ENCODE measurements at regions not wholly inside any gene's neighbourhood (a gene's known extent, or its start where the extent isn't known, plus 50 kb on each side); places are given as distances from the start of the nearest gene placed in this dataset.

DNA sequence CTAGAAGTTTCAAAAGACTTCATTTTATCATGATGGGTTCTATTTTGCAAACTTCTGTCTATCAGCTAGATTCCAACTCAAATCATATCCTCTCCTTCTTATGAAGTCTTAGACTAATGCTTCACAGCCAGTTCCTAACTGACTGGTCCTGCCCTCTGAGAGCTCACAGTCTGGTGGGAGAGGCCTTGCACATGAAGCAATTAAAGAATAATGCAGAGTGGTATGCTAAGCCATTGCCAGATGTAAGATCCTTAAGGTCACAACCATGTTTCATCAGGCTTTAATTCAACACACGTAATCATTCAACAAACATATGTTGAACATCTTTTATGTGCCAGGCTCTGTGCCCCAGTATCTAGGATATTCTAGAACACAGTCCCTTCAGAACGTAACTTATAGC lies 125.8 kb upstream of the TMPO start:
- Histone ChIP-seq H3K79me1 (ENCODE audit: insufficient read depth, low read depth, low read length, poor library complexity, severe bottlenecking) (no peaks in the 10 kb centered on the region), H2BK20ac (ENCODE audit: low read depth, low read length, poor library complexity, severe bottlenecking) (no peak overlapping the region), H3T11ph (ENCODE audit: low read length) (no peak overlapping the region), H2AK5ac (ENCODE audit: insufficient read length, low read length) (no peak overlapping the region), H3K27me3 (ENCODE audit: insufficient read depth, low read length) (no peaks in the 10 kb centered on the region), H3K9me3 (ENCODE audit: control insufficient read depth, low read depth, low read length) (no peaks in the 10 kb centered on the region), H4K8ac (replicated peaks; ENCODE audit: insufficient read length, low read depth, low read length) (no peak overlapping the region), H3K23me2 (ENCODE audit: insufficient read length, low read depth, low read length, poor library complexity, severe bottlenecking) (no peaks in the 10 kb centered on the region), H3K14ac (ENCODE audit: insufficient read depth, low read length) (no peak overlapping the region), H3K56ac (ENCODE audit: insufficient read length, low read depth, low read length) (no peak overlapping the region), H2BK12ac (ENCODE audit: insufficient read length, low read depth, low read length) (no peak overlapping the region), H3K4me2 (ENCODE audit: insufficient read depth, insufficient read length, low read length) (no peak overlapping the region), H3K79me2 (ENCODE audit: insufficient read depth, low read length) (no peaks in the 10 kb centered on the region), H2AFZ (ENCODE audit: low read length) (no peak overlapping the region), H3K18ac (ENCODE audit: insufficient read length, low read depth, low read length) (no peak overlapping the region), H4K5ac (ENCODE audit: insufficient read length, low read depth, low read length) (no peak overlapping the region), H3K27ac (ENCODE audit: insufficient read length, low read depth, low read length) (no peak overlapping the region), H3K4me1 (ENCODE audit: insufficient read depth, low read length) (no peaks in the 10 kb centered on the region), H2BK120ac (ENCODE audit: low read depth, low read length, poor library complexity, severe bottlenecking) (no peak overlapping the region), H2BK5ac (ENCODE audit: insufficient read length, low read length) (no peak overlapping the region), H3K4ac (ENCODE audit: low read depth, low read length) (no peak overlapping the region), H3K9ac (ENCODE audit: extremely low read depth, insufficient read length, low read length) (no peak overlapping the region), H3K23ac (ENCODE audit: insufficient read length, low read depth, low read length) (no peak overlapping the region), H4K91ac (ENCODE audit: insufficient read length, low read depth, low read length) (no peak overlapping the region), H4K20me1 (ENCODE audit: control insufficient read depth, insufficient read depth, insufficient read length) (no peaks in the 10 kb centered on the region), H2BK15ac (ENCODE audit: low read depth, low read length) (no peak overlapping the region)
- no peak for DNase-seq
- peaks cover 2 to 4% (median 2%) of the 10 kb centered on the region in 3 experiments; a peak in 4 of 7 replicates for H3K36me3 Mint-ChIP-seq (ENCODE audit: insufficient read depth in 1 of 3, low read depth in 3 of 3)
- no peak overlapping the region for H3K27ac Mint-ChIP-seq
- TF ChIP-seq, protein P1, sequence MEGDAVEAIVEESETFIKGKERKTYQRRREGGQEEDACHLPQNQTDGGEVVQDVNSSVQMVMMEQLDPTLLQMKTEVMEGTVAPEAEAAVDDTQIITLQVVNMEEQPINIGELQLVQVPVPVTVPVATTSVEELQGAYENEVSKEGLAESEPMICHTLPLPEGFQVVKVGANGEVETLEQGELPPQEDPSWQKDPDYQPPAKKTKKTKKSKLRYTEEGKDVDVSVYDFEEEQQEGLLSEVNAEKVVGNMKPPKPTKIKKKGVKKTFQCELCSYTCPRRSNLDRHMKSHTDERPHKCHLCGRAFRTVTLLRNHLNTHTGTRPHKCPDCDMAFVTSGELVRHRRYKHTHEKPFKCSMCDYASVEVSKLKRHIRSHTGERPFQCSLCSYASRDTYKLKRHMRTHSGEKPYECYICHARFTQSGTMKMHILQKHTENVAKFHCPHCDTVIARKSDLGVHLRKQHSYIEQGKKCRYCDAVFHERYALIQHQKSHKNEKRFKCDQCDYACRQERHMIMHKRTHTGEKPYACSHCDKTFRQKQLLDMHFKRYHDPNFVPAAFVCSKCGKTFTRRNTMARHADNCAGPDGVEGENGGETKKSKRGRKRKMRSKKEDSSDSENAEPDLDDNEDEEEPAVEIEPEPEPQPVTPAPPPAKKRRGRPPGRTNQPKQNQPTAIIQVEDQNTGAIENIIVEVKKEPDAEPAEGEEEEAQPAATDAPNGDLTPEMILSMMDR (conservative IDR thresholded peaks at IDR 0.05) = no peak
- no CpG with 5 or more reads among the region's 2 CpGs for WGBS (ENCODE audit: extremely low coverage, insufficient read length, low lambda C conversion rate)
- H3K9me3 Mint-ChIP-seq = no peaks in the 10 kb centered on the region; a peak in 2 of 5 replicates
- H3K4me1 Mint-ChIP-seq = peaks cover 18 to 21% of the 10 kb centered on the region in 2 experiments
- H3K4me3 Mint-ChIP-seq = no peak overlapping the region
- H3K27me3 Mint-ChIP-seq (ENCODE audit: low read depth) = no peaks in the 10 kb centered on the region; the same call in 1 of the 2 replicates

Measured in H9 (cell line).